EL (cell line): ENCODE measurements at regions not wholly inside any gene's neighbourhood (a gene's known extent, or its start where the extent isn't known, plus 50 kb on each side); places are given as distances from the start of the nearest gene placed in this dataset.
A peak's percentile ranks its signal among the peaks of the same experiment; 100 is the strongest.

ENCODE experiments used
- DNase-seq: peaks from one replicate; pipeline ENCODE4 v3.0.0-alpha.2; 2016

GRCh38 chr13:34004676-34005075, 186.7 kb downstream of the RFC3 start:
- DNase-seq, result no peak

DNA sequence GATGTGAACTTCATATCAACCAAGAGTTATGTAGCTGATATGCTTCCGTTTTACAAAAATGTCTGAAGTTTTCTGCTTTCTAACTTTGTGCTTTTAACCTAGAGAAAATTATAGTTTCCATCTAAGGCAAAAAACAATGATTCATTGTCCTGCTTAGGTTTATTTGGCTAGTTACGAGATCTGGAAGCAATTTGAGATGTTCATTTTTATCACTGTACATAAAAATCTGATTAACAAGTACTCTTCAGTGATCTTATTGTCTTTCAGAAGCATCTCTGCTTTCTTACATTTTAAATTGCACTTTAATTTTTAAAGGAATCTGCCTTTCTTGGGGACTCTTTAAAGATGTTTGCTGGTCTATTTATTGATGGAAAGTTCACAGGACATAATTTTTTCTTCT, 188.1 kb downstream of the RFC3 start:
- no peak for DNase-seq

GRCh38 chr13:34011552-34012085, 193.7 kb downstream of the RFC3 start:
- DNase-seq, result no peak

DNA sequence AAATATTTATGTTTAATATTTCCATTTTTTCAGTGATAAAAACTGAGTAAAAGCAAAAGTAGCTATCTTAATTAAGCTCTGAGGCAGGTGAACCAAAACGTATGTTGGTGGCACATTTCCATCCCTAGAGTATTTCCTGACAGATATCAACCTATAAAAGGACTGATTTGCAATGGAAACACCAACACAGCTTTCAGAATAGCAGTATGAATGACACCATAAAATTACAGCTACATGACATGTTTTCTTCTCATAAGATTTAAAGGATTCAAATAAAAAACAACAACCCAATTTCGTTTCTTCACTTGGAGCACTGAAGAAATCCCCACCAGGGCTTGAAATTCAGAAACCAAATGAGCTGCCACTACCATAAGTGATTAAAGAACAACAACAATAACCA, 194.4 kb downstream of the RFC3 start:
- DNase-seq, result no peak

- no peak for DNase-seq
These were observed 195.1 kb downstream of the RFC3 start for GRCh38 chr13:34013061-34013460.

DNA sequence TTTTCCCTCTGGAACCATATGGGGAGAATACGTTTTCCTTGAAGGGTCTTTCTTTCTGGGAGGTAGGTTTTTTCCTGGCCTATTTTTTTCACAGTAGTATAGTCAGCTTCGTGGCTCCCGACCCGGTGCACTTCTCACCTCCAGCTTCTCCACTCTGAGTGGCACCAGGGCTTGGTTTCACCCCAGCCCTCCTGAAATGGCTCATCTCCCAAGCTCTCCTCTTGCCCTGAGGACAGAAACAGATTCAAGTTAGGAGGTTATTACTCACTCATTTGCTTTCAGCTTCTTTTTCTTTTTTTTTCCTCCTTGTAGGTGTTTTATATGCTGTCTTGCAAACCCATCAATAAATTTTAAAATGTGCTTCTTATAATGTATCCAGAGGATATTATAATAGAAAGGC, 199.3 kb downstream of the RFC3 start:
- peak; percentile 51 for DNase-seq

- no peak for DNase-seq
These were observed 201.9 kb downstream of the RFC3 start for GRCh38 chr13:34019870-34020269.

DNA sequence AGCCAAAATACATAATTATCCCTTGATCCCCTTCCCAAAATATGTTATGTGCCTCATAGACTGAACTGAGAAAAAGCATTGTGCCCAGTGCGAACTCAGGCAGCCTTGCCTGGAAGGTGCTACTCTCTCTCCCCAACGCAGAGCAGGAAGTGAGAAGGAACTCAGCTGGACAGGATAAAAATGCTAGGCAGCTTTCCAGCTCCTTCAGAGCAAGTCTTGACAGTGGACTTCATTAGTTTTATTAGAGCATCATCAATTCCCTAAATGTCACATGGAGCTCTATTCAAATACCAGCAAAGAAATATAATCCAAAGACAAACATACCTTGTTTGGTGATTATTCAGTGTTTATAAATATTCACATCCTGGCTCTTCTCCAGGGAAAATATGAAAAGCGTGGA, 202.4 kb downstream of the RFC3 start:
- DNase-seq, result no peak

DNA sequence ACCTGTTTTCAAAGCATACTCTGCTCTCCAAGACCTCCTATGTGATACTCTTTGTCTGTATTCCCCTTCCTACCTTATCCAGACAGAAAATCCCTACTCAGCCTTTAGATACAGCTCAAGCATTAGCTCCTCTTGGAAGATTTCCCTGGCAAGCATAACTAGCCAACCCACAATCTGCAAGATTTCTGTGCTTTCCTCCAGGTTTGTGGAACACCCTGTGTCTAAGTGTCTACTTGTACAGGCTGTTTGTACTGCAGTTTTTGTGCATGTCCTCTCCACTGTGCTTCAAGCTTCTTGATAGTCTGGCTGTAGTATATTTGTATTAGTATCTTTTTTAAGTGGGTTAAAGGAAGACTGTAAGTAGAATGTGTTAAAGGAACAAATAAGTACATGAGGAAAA, 203.7 kb downstream of the RFC3 start:
- no peak for DNase-seq

GRCh38 chr13:34025746-34026145, 207.8 kb downstream of the RFC3 start:
- DNase-seq, result peak; percentile 76

GRCh38 chr13:34026308-34026707, 208.4 kb downstream of the RFC3 start:
- no peak for DNase-seq

- DNase-seq, result no peak
These were observed 210.8 kb downstream of the RFC3 start for GRCh38 chr13:34028496-34029442.

GRCh38 chr13:34030782-34031181, 212.8 kb downstream of the RFC3 start:
- peak; percentile 25 for DNase-seq

GRCh38 chr13:34031610-34032009, 213.7 kb downstream of the RFC3 start:
- DNase-seq, result no peak

DNA sequence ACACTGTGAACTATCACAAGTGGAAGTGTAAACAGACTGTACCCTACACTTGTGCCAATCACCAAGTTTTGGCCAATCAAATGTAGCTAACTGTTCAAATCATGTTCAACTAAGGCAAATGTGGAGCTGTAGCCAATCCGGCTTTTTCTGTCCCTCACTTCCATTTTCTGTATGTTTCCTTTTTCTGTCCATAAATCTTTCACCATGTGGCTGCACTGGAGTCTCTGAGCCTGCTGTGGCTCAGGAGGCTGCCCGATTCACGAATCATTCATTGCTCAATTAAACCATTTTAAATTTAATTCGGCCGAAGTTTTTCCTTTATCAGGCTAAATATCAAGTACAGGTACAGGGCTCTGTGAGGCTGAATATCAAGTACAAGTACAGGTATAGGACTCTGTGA, 216.5 kb downstream of the RFC3 start:
- DNase-seq, result no peak

DNA sequence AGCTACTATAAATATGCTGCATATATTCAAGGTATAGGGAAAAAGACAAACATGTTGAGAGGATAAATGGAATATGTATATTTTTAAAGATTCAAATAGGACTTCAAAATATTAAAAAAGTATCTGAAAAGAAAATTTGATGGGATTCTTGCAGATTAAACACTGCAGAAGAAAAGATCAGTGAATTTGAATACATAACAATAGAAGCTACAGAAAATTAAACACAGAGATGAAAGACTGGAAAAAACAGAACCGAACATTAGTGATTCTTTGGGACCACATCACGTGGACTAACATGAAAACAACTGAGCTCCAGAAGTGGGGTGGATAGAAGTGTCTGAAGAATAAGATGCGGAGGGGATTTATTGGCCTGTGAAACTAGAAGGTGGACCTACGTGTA, 217.2 kb downstream of the RFC3 start:
- no peak for DNase-seq

GRCh38 chr13:34035676-34036325, 217.9 kb downstream of the RFC3 start:
- DNase-seq, result peak; percentile 37

DNA sequence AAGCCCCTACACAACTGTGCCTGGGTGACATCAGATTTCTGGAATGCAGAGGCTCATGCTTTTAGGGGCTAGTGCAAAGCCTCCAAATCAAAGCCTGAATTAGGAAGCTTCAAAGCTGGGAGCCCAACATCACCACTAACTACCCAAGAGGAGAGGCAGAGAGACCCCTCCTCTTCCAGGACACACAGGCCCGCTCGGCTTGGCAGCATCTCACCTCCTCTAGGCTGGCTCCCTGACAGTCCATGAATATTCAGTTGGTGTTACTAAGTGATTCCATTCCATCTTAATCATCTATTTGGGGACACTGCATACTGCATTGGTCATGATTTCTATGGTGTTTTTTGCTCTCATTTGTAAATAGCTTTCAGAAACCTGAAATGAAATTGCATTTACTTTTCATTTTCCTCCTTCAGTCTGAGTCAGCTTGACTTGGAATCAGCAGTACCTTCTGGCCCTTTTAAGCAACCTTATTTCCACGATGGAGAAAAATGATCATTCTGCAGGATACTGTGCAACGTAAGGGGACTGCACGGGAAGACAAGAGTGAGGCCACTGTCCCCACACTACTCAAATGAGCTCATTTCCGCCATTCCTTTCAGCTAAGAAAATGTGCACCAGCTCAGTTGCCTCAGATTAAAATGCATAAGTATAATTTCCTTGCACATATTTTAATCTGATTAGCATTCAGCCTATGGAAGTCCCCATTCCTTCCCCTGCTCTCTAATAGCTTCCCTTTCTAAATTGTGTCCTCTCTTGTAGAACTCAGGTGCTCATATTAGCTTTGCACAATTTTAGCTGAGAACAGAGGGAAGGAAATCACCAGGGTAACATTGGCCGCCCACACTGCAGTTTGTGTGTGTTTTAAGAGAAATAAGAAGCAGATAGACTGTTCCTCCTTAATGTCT, 219.9 kb downstream of the RFC3 start:
- peak; percentile 43 for DNase-seq

GRCh38 chr13:34038541-34039068, 220.7 kb downstream of the RFC3 start:
- no peak for DNase-seq

GRCh38 chr13:34039678-34040077, 221.7 kb downstream of the RFC3 start:
- no peak for DNase-seq

GRCh38 chr13:34040863-34041262, 222.9 kb downstream of the RFC3 start:
- DNase-seq, result no peak

DNA sequence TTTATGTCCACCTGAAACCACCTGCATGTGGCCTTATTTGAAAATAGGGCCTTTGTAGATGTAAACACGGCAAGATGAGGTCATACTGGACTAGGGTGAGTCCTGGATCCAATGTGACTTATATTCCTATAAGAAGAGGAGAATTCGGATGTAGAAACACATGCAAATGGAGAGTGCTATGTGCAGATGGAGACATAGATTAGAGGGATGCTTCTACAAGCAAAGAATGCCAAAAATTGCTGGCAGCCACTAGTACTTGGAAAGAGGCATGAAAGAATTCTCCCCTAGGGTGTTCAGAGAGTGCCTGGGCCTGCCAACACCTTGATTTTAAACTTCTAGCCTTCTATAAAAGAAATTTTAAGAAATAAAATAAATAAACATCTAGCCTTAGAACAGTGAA, 226.1 kb downstream of the RFC3 start:
- DNase-seq, result peak; percentile 79

DNA sequence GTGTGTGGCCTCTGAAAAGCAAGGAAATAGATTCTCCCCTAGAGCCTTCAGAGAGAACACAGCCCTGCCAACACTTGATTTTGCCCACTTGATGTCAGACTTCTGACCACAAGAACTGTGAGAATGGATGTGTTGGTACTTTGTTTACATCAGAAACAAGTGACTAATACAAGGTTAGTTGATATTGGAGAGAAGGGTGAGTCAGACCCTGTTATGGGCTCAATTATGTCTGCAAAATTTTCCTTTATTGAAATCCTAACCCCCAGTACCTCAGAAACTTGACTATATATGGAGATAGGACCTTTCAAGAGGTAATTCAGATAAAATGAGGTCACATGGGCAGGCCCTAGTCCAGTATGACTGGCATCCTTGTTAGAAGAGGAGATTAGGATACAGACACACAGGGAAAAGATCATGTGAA, 226.7 kb downstream of the RFC3 start:
- DNase-seq, result peak; percentile 90
